Prostate gland (tissue), 2 donors: ENCODE measurements at regions not wholly inside any gene's neighbourhood (a gene's known extent, or its start where the extent isn't known, plus 50 kb on each side); places are given as distances from the start of the nearest gene placed in this dataset.

Experiments used
- CTCF ChIP-seq, 4 experiments: fragments of 200-600 bp in 2 of 4; fragments of 450-650 bp in 2 of 4; sonication (generic) in 2 of 4; IDR thresholded peaks; 1 replicate in 3 of 4; 2 replicates in 1 of 4; pipeline ENCODE4 v1.5.1; 2016 to 2019; ENCODE audit warnings: antibody characterized with exemption in 4 of 4, mild to moderate bottlenecking in 2 of 4, moderate library complexity in 2 of 4
- POLR2A ChIP-seq: fragments of 450-650 bp; IDR thresholded peaks from one replicate; pipeline ENCODE4 v1.6.1; 2016; ENCODE audit warnings: antibody characterized with exemption, mild to moderate bottlenecking
- POLR2AphosphoS5 ChIP-seq: sonication (generic); formaldehyde crosslinking; IDR thresholded peaks from one replicate; pipeline ENCODE4 v1.6.1; 2017; ENCODE audit warnings: antibody characterized with exemption

DNA sequence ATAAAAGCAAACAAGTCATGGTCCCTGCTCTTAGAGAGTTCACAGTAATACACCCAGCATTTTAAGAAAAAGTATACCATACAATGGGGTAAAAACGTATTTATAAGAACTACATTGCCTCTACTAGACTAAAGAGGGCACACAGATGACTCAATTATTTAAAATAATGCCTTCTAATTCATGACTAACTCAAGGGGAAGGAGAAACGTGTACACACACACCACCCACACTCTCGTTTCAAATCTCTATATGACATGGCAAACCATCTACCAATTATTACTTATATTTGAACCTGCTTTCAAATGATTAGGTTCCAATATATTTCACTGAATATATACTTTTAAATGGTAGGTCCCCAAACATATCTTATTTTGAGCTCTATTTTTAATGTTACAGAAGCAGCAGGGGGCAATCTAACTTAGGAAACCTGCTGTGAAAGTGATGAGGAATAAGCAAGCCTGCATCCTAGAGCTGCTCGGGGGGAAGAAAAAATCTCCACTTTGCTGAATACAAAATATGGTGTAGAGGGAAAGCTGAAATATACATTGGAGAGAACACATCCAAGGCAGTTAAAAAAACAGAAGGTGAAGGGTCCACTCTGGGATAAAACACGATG lies 232.4 kb upstream of the PSMD7 start:
- TF ChIP-seq CTCF (IDR thresholded peaks at IDR 0.05) (no peak), POLR2A (no peak), POLR2AphosphoS5 (no peak)
